ENCODE measurements at regions not wholly inside any gene's neighbourhood (a gene's known extent, or its start where the extent isn't known, plus 50 kb on each side); places are given as distances from the start of the nearest gene placed in this dataset.

GRCh38 chr14:66005900-66006434 is 480.2 kb upstream of the CCDC196 start:
- dilution Hi-C loops (cut with HindIII; ENCODE audit: low sequenced_read_pairs, unreplicated experiment) (no loop called here), intact Hi-C loops (cut with micrococcal nuclease) (no loop called here), in situ Hi-C loops (cut with MboI; ENCODE audit: low sequenced_read_pairs) (no loop called here)
- Histone ChIP-seq H4K8ac (ENCODE audit: low read depth in 2 of 2, low read length in 2 of 2) (no peak overlapping the region), H2AFZ (replicated peaks; ENCODE audit: low read length, poor library complexity) (no peak overlapping the region), H3K27ac (ENCODE audit: insufficient read depth, low read length) (no peak overlapping the region), H3K79me1 (ENCODE audit: low read depth in 1 of 2, low read length in 2 of 2) (no peaks in the 10 kb centered on the region), H3K9me1 (ENCODE audit: insufficient read depth, low read length) (no peaks in the 10 kb centered on the region), H2BK15ac (ENCODE audit: low read depth, low read length) (no peak overlapping the region), H3K27me3 (ENCODE audit: control insufficient read depth, insufficient read depth, low read length) (no peaks in the 10 kb centered on the region), H3K4me2 (ENCODE audit: low read depth, low read length) (no peak overlapping the region), H2BK120ac (ENCODE audit: low read depth, low read length) (no peak overlapping the region), H2AK9ac (replicated peaks; ENCODE audit: low read depth, low read length, poor library complexity) (no peak overlapping the region), H3K9me3 (ENCODE audit: control insufficient read depth, insufficient read depth, low read length) (peaks cover 6% of the 10 kb centered on the region; the same call in 1 of the 2 replicates), H3K4ac (ENCODE audit: low read depth, low read length) (no peak overlapping the region), H3K4me1 (ENCODE audit: control insufficient read depth, insufficient read depth, low read length) (no peaks in the 10 kb centered on the region), H2AK5ac (ENCODE audit: low read depth, low read length) (no peak overlapping the region), H3K36me3 (ENCODE audit: control insufficient read depth, insufficient read depth, low read length) (no peaks in the 10 kb centered on the region), H3K4me3 (ENCODE audit: insufficient read depth, low read depth, low read length) (no peak overlapping the region), H2BK5ac (ENCODE audit: low read depth, low read length, poor library complexity, severe bottlenecking) (no peak overlapping the region), H3K14ac (replicated peaks; ENCODE audit: low read depth, low read length) (no peak overlapping the region), H3K18ac (ENCODE audit: low read depth, low read length) (no peak overlapping the region), H4K20me1 (ENCODE audit: insufficient read depth, low read length) (no peaks in the 10 kb centered on the region), H4K91ac (ENCODE audit: insufficient read depth, low read depth, low read length) (no peak overlapping the region), H3K56ac (ENCODE audit: extremely low read depth, insufficient read depth, low read length) (no peak overlapping the region), H3K9ac (ENCODE audit: low read depth, low read length) (no peak overlapping the region), H2BK20ac (ENCODE audit: low read depth, low read length) (no peak overlapping the region), H4K5ac (ENCODE audit: low read depth, low read length) (no peak overlapping the region), H3K23ac (ENCODE audit: low read depth, low read length) (no peak overlapping the region)
- BruUV-seq (replicated peaks), result no TSS peak
- ChIA-PET CTCF (no interaction called here), POLR2A (ENCODE audit: unreplicated experiment) (no interaction called here)
- no peak for TF ChIP-seq POLR2A (IDR thresholded peaks at IDR 0.05; ENCODE audit: low read depth, low read length)
- no peak for TF ChIP-seq NFE2L2 (IDR thresholded peaks at IDR 0.05; ENCODE audit: low read depth, low read length)
- no peak for TF ChIP-seq SMC3 (IDR thresholded peaks at IDR 0.05; ENCODE audit: low read depth, low read length)
- no peak for TF ChIP-seq CHD1 (IDR thresholded peaks at IDR 0.05; ENCODE audit: low read depth, low read length)
- TF ChIP-seq CEBPB (IDR thresholded peaks at IDR 0.05; ENCODE audit: low read depth, low read length), result no peak
- TF ChIP-seq, protein P1, sequence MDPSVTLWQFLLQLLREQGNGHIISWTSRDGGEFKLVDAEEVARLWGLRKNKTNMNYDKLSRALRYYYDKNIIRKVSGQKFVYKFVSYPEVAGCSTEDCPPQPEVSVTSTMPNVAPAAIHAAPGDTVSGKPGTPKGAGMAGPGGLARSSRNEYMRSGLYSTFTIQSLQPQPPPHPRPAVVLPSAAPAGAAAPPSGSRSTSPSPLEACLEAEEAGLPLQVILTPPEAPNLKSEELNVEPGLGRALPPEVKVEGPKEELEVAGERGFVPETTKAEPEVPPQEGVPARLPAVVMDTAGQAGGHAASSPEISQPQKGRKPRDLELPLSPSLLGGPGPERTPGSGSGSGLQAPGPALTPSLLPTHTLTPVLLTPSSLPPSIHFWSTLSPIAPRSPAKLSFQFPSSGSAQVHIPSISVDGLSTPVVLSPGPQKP (IDR thresholded peaks at IDR 0.05; ENCODE audit: borderline replicate concordance, low read depth, low read length), result no peak
- TF ChIP-seq MAZ (IDR thresholded peaks at IDR 0.05; ENCODE audit: borderline replicate concordance, low read depth, low read length), result no peak
- TF ChIP-seq FOS (IDR thresholded peaks at IDR 0.05; ENCODE audit: low read depth, low read length), result no peak
- TF ChIP-seq RFX5 (IDR thresholded peaks at IDR 0.05; ENCODE audit: low read depth, low read length), result no peak
- no peak for TF ChIP-seq RAD21 (IDR thresholded peaks at IDR 0.05; ENCODE audit: low read length)
- no peak for TF ChIP-seq USF2 (IDR thresholded peaks at IDR 0.05; ENCODE audit: low read depth, low read length)
- TF ChIP-seq RCOR1 (IDR thresholded peaks at IDR 0.05; ENCODE audit: insufficient replicate concordance, low read length), result no peak
- TF ChIP-seq MXI1 (IDR thresholded peaks at IDR 0.05; ENCODE audit: borderline replicate concordance, low read depth, low read length), result no peak
- TF ChIP-seq, protein P2, sequence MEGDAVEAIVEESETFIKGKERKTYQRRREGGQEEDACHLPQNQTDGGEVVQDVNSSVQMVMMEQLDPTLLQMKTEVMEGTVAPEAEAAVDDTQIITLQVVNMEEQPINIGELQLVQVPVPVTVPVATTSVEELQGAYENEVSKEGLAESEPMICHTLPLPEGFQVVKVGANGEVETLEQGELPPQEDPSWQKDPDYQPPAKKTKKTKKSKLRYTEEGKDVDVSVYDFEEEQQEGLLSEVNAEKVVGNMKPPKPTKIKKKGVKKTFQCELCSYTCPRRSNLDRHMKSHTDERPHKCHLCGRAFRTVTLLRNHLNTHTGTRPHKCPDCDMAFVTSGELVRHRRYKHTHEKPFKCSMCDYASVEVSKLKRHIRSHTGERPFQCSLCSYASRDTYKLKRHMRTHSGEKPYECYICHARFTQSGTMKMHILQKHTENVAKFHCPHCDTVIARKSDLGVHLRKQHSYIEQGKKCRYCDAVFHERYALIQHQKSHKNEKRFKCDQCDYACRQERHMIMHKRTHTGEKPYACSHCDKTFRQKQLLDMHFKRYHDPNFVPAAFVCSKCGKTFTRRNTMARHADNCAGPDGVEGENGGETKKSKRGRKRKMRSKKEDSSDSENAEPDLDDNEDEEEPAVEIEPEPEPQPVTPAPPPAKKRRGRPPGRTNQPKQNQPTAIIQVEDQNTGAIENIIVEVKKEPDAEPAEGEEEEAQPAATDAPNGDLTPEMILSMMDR (conservative IDR thresholded peaks at IDR 0.05; ENCODE audit: low read depth, low read length), result no peak
- TF ChIP-seq BHLHE40 (IDR thresholded peaks at IDR 0.05; ENCODE audit: low read depth, low read length), result no peak
- no peak for TF ChIP-seq MAFK (IDR thresholded peaks at IDR 0.05; ENCODE audit: low read depth, low read length)
- DNase-seq (no peak), ATAC-seq (ENCODE audit: low read depth) (no peak)
- WGBS, 2 experiments (ENCODE audit: extremely low coverage in 2 of 2, insufficient read length in 1 of 2), result no CpG with 5 or more reads among the region's 2 CpGs
